SK-N-SH treated with all-trans-retinoic acid at 6 μM for 48 hours (cell line): ENCODE measurements at regions not wholly inside any gene's neighbourhood (a gene's known extent, or its start where the extent isn't known, plus 50 kb on each side); places are given as distances from the start of the nearest gene placed in this dataset.

Source experiments
- ATAC-seq: fragments of 200-7000 bp; cut with Tn5 transposase; 3 replicates; pipeline ENCODE4 v1.9.1; 2020; ENCODE audit warnings: mild to moderate bottlenecking, moderate library complexity
- ARNTL ChIP-seq: fragments of 450-650 bp; formaldehyde crosslinking; IDR thresholded peaks from 2 replicates; pipeline ENCODE4 v1.5.0; 2020; ENCODE audit warnings: low read depth, mild to moderate bottlenecking, moderate library complexity, borderline replicate concordance
- CSDC2 ChIP-seq: fragments of 250-450 bp; sonication (Bioruptor Pico); IDR thresholded peaks from 2 replicates; pipeline ENCODE4 v1.5.0; 2020; ENCODE audit warnings: mild to moderate bottlenecking, moderate library complexity
- GLIS3 ChIP-seq: fragments of 250-450 bp; sonication (Bioruptor Pico); IDR thresholded peaks from 2 replicates; pipeline ENCODE4 v1.5.0; 2020; ENCODE audit warnings: mild to moderate bottlenecking, moderate library complexity
- ISL1 ChIP-seq: fragments of 250-450 bp; sonication (Bioruptor Pico); IDR thresholded peaks from 2 replicates; pipeline ENCODE4 v2.1.2; 2022; ENCODE audit warnings: mild to moderate bottlenecking, moderate library complexity
- PPARA ChIP-seq: fragments of 250-450 bp; sonication (Bioruptor Pico); IDR thresholded peaks from 2 replicates; pipeline ENCODE4 v1.5.0; 2020; ENCODE audit warnings: mild to moderate bottlenecking, borderline replicate concordance
- RARB ChIP-seq: fragments of 250-450 bp; sonication (Bioruptor Pico); IDR thresholded peaks from 2 replicates; pipeline ENCODE4 v1.8.0; 2021; ENCODE audit warnings: mild to moderate bottlenecking, moderate library complexity
- SNAI2 ChIP-seq: fragments of 250-450 bp; sonication (Bioruptor Pico); IDR thresholded peaks from 2 replicates; pipeline ENCODE4 v1.5.0; 2020; ENCODE audit warnings: mild to moderate bottlenecking, moderate library complexity
- TCF4 ChIP-seq: fragments of 250-450 bp; sonication (Bioruptor Pico); IDR thresholded peaks from 2 replicates; pipeline ENCODE4 v1.8.0; 2021; ENCODE audit warnings: mild to moderate bottlenecking, moderate library complexity, borderline replicate concordance
- ZC3H10 ChIP-seq: fragments of 250-450 bp; sonication (Bioruptor Pico); IDR thresholded peaks from 2 replicates; pipeline ENCODE4 v1.5.1; 2021; ENCODE audit warnings: mild to moderate bottlenecking, moderate library complexity
- ZFP3 ChIP-seq: fragments of 250-450 bp; sonication (Bioruptor Pico); IDR thresholded peaks from 2 replicates; pipeline ENCODE4 v1.5.0; 2020; ENCODE audit warnings: mild to moderate bottlenecking, moderate library complexity
- ZFP30 ChIP-seq: fragments of 450-650 bp; formaldehyde crosslinking; IDR thresholded peaks from 2 replicates; pipeline ENCODE4 v1.5.0; 2022; ENCODE audit warnings: mild to moderate bottlenecking, moderate library complexity
- ZNF565 ChIP-seq: fragments of 450-650 bp; formaldehyde crosslinking; conservative IDR thresholded peaks from 2 replicates; pipeline ENCODE4 v1.5.0; 2020; ENCODE audit warnings: low read depth, mild to moderate bottlenecking, moderate library complexity
- ZNF8 ChIP-seq: fragments of 450-650 bp; formaldehyde crosslinking; IDR thresholded peaks from 2 replicates; pipeline ENCODE4 v1.5.0; 2020; ENCODE audit warnings: mild to moderate bottlenecking, moderate library complexity
- TF ChIP-seq, protein P1 (sequence below): fragments of 250-450 bp; sonication (Bioruptor Pico); IDR thresholded peaks from 2 replicates; pipeline ENCODE4 v1.8.0; 2021; ENCODE audit warnings: low read depth, mild to moderate bottlenecking, moderate library complexity, borderline replicate concordance
- TF ChIP-seq, protein P2 (sequence below): fragments of 250-450 bp; sonication (Bioruptor Pico); IDR thresholded peaks from 2 replicates; pipeline ENCODE4 v1.5.1; 2020; ENCODE audit warnings: low read depth, mild to moderate bottlenecking, moderate library complexity
- TF ChIP-seq, protein P3 (sequence below): fragments of 250-450 bp; sonication (Bioruptor Pico); IDR thresholded peaks from 2 replicates; pipeline ENCODE4 v1.8.0; 2020; ENCODE audit warnings: mild to moderate bottlenecking, moderate library complexity, borderline replicate concordance
- TF ChIP-seq, protein P4 (sequence below): fragments of 250-450 bp; sonication (Bioruptor Pico); IDR thresholded peaks from 2 replicates; pipeline ENCODE4 v1.5.0; 2020; ENCODE audit warnings: mild to moderate bottlenecking, moderate library complexity

DNA sequence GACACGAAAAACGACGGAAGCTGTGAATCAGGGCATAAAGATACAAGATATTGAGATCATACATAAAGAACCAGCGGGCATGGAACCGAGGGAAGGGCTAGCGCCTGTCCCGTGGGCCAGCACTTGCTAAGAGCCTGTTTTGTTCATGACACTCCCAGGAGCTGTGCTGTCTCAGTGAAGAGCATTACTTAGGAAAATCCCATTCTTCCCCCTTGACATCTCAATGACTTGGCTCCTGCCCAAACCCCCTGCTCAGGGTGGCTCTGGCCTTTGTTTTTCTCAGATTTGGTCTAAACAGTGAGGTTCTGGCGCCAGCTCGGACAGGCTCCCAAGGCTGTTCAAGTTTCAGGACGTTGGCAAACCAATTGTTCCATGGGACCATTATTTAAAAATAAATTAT lies 79.1 kb upstream of the SEC14L1 start:
- TF ChIP-seq ZNF565 (CRISPR knock-in tag): no peak
- no peak for TF ChIP-seq ZFP30
- no peak for TF ChIP-seq PPARA (CRISPR knock-in tag)
- TF ChIP-seq CSDC2 (CRISPR knock-in tag): no peak
- TF ChIP-seq TCF4 (CRISPR knock-in tag): no peak
- TF ChIP-seq, protein P1, sequence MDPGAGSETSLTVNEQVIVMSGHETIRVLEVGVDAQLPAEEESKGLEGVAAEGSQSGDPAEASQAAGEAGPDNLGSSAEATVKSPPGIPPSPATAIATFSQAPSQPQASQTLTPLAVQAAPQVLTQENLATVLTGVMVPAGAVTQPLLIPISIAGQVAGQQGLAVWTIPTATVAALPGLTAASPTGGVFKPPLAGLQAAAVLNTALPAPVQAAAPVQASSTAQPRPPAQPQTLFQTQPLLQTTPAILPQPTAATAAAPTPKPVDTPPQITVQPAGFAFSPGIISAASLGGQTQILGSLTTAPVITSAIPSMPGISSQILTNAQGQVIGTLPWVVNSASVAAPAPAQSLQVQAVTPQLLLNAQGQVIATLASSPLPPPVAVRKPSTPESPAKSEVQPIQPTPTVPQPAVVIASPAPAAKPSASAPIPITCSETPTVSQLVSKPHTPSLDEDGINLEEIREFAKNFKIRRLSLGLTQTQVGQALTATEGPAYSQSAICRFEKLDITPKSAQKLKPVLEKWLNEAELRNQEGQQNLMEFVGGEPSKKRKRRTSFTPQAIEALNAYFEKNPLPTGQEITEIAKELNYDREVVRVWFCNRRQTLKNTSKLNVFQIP (CRISPR knock-in tag): no peak
- TF ChIP-seq, protein P2, sequence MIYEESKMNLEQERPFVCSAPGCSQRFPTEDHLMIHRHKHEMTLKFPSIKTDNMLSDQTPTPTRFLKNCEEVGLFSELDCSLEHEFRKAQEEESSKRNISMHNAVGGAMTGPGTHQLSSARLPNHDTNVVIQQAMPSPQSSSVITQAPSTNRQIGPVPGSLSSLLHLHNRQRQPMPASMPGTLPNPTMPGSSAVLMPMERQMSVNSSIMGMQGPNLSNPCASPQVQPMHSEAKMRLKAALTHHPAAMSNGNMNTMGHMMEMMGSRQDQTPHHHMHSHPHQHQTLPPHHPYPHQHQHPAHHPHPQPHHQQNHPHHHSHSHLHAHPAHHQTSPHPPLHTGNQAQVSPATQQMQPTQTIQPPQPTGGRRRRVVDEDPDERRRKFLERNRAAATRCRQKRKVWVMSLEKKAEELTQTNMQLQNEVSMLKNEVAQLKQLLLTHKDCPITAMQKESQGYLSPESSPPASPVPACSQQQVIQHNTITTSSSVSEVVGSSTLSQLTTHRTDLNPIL (CRISPR knock-in tag): no peak
- TF ChIP-seq ZC3H10: no peak
- TF ChIP-seq, protein P3, sequence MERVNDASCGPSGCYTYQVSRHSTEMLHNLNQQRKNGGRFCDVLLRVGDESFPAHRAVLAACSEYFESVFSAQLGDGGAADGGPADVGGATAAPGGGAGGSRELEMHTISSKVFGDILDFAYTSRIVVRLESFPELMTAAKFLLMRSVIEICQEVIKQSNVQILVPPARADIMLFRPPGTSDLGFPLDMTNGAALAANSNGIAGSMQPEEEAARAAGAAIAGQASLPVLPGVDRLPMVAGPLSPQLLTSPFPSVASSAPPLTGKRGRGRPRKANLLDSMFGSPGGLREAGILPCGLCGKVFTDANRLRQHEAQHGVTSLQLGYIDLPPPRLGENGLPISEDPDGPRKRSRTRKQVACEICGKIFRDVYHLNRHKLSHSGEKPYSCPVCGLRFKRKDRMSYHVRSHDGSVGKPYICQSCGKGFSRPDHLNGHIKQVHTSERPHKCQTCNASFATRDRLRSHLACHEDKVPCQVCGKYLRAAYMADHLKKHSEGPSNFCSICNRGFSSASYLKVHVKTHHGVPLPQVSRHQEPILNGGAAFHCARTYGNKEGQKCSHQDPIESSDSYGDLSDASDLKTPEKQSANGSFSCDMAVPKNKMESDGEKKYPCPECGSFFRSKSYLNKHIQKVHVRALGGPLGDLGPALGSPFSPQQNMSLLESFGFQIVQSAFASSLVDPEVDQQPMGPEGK (CRISPR knock-in tag): no peak
- ATAC-seq: no peak

DNA sequence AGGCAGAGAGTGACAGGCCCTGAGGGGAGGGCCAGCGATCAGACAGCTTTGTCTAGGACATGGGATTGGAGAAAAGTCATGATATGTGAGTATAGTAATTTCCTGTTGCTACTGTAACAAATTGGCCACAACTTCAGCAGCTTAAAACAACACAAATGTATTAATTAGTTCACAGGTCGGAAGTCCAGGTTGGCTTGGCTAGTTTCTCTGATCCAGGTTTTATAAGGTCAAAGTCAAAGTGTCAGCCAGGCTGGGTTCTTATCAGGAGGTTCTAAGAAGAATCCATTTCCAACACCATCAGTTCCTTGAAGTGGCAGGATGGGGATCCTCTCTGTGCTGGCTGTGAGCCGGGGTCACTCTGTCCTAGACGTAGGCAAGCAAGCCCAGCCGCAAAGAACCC lies 76.2 kb upstream of the SEC14L1 start:
- no peak for ATAC-seq
- no peak for TF ChIP-seq ZFP30
- TF ChIP-seq, protein P1 (CRISPR knock-in tag): no peak
- no peak for TF ChIP-seq RARB
- TF ChIP-seq ZC3H10: no peak
- no peak for TF ChIP-seq GLIS3 (CRISPR knock-in tag)

DNA sequence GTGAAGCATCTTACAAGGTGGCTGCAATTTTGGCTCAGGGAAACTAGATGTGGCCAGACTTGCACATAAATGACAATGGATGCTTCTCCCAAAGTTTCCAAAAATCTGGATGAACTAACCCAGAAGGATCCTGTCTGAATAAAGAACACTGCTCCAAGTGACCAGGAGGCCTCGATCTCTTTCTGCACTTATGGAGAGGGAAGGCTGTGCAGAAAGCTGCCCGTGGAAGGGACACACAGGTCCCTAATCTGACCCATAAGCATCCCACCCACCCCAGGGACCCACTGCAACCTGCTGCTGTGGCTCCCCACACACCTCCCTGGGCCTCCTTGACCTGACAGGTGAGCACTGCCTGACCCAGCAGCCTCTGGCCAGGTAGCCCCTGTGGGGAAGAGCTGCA lies 74.6 kb upstream of the SEC14L1 start:
- TF ChIP-seq, protein P4, sequence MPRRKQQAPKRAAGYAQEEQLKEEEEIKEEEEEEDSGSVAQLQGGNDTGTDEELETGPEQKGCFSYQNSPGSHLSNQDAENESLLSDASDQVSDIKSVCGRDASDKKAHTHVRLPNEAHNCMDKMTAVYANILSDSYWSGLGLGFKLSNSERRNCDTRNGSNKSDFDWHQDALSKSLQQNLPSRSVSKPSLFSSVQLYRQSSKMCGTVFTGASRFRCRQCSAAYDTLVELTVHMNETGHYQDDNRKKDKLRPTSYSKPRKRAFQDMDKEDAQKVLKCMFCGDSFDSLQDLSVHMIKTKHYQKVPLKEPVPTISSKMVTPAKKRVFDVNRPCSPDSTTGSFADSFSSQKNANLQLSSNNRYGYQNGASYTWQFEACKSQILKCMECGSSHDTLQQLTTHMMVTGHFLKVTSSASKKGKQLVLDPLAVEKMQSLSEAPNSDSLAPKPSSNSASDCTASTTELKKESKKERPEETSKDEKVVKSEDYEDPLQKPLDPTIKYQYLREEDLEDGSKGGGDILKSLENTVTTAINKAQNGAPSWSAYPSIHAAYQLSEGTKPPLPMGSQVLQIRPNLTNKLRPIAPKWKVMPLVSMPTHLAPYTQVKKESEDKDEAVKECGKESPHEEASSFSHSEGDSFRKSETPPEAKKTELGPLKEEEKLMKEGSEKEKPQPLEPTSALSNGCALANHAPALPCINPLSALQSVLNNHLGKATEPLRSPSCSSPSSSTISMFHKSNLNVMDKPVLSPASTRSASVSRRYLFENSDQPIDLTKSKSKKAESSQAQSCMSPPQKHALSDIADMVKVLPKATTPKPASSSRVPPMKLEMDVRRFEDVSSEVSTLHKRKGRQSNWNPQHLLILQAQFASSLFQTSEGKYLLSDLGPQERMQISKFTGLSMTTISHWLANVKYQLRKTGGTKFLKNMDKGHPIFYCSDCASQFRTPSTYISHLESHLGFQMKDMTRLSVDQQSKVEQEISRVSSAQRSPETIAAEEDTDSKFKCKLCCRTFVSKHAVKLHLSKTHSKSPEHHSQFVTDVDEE (CRISPR knock-in tag): no peak
- TF ChIP-seq ARNTL (CRISPR knock-in tag) (no peak), TCF4 (CRISPR knock-in tag) (no peak), ZC3H10 (no peak), RARB (no peak), ZFP30 (no peak), SNAI2 (CRISPR knock-in tag) (no peak), GLIS3 (CRISPR knock-in tag) (no peak), ZNF565 (CRISPR knock-in tag) (no peak), ZFP3 (CRISPR knock-in tag) (no peak), ISL1 (CRISPR knock-in tag) (no peak), ZNF8 (CRISPR knock-in tag) (no peak)
- peak; percentile 16 for ATAC-seq

DNA sequence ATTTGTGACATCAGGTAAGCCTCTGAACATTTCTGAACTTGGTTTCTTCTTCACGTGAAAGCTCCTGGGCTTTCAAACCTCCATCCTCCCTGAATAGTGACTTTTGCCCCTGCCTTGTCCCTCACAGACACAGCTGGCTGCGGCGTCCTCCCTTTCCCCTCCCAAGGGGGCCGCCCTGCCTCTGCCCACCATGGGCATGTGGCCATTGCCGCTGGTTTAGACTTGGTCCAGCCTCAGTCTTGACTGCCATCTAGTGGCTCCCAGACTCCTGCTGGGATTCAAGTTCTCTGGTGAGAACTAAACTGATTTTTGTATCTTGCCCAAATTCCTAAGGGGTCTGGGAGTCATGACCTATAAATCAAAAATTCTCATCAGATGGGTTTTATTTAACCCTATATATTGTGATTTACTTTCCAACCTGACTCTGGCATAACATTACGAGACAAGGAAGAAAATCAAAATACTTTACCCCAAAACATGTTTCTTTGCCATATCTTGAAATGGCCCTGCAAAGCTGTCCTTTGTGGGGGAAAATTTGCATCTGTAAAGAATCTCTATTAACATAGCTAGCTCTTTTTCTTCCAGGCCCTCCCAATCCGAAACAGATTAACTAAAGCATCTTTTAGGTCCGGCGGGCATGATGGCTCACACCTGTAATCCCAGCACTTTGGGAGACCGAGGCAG lies 73.9 kb upstream of the SEC14L1 start:
- ATAC-seq: peak; percentile 97
